IMR-90 (cell line): ENCODE measurements at regions not wholly inside any gene's neighbourhood (a gene's known extent, or its start where the extent isn't known, plus 50 kb on each side); places are given as distances from the start of the nearest gene placed in this dataset.

Experiments used
- ATAC-seq: fragments of 200-7000 bp; cut with Tn5 transposase; 2 replicates; pipeline ENCODE4 v1.9.1; 2020; ENCODE audit warnings: low read depth, mild to moderate bottlenecking, moderate library complexity
- BruUV-seq: library from RNA; stranded (reverse); fragments of 400-500 nt; replicated peaks from 2 replicates; lab custom pipeline; 2021; lab: Mats Ljungman, UMichigan
- CTCF ChIA-PET: fragments of 300-600 bp; formaldehyde crosslinking; extraction: SDS; loops from one replicate; lab custom pipeline; 2021; ENCODE audit warnings: antibody characterized with exemption; lab: Yijun Ruan, JAX
- POLR2A ChIA-PET: fragments of 300-600 bp; sonication (Branson Sonifier 250); formaldehyde crosslinking; loops from one replicate; lab custom pipeline; 2022; ENCODE audit warnings: antibody characterized with exemption; ENCODE audit not compliant: unreplicated experiment; lab: Charles Lee
- DNase-seq: peaks from one replicate; pipeline ENCODE4 v3.0.0; 2013
- H2AFZ ChIP-seq: replicated peaks from 2 replicates; pipeline ENCODE3; 2013; ENCODE audit warnings: low read length, mild to moderate bottlenecking; ENCODE audit not compliant: poor library complexity
- H2AK5ac ChIP-seq: 2 replicates; pipeline ENCODE4 v1.6.1; 2013; ENCODE audit warnings: low read depth, low read length, inconsistent platforms
- H2AK9ac ChIP-seq: replicated peaks from 2 replicates; pipeline ENCODE3; 2013; ENCODE audit warnings: mild to moderate bottlenecking, low read depth, low read length, moderate library complexity; ENCODE audit not compliant: poor library complexity
- H2BK120ac ChIP-seq: 2 replicates; pipeline ENCODE4 v1.6.1; 2013; ENCODE audit warnings: low read depth, low read length, inconsistent platforms
- H2BK15ac ChIP-seq: 3 replicates; pipeline ENCODE4 v1.6.1; 2013; ENCODE audit warnings: low read depth, low read length, inconsistent platforms
- H2BK20ac ChIP-seq: 2 replicates; pipeline ENCODE4 v1.6.1; 2013; ENCODE audit warnings: low read depth, mild to moderate bottlenecking, inconsistent platforms, low read length, moderate library complexity
- H2BK5ac ChIP-seq: 2 replicates; pipeline ENCODE4 v1.6.1; 2013; ENCODE audit warnings: mild to moderate bottlenecking, low read depth, low read length, inconsistent platforms; ENCODE audit not compliant: poor library complexity, severe bottlenecking
- H3K14ac ChIP-seq: replicated peaks from 2 replicates; pipeline ENCODE4 v1.6.1; 2013; ENCODE audit warnings: low read depth, low read length, inconsistent platforms
- H3K18ac ChIP-seq: 2 replicates; pipeline ENCODE4 v1.6.1; 2013; ENCODE audit warnings: low read depth, low read length, control low read depth
- H3K23ac ChIP-seq: 2 replicates; pipeline ENCODE4 v1.6.1; 2013; ENCODE audit warnings: low read depth, low read length, inconsistent platforms
- H3K27ac ChIP-seq: 2 replicates; pipeline ENCODE4 v1.5.1; 2013; ENCODE audit warnings: mild to moderate bottlenecking, control low read depth, low read length; ENCODE audit not compliant: insufficient read depth
- H3K27me3 ChIP-seq: 2 replicates; pipeline ENCODE4 v1.6.1; 2013; ENCODE audit warnings: low read length; ENCODE audit not compliant: control insufficient read depth, insufficient read depth
- H3K36me3 ChIP-seq: 2 replicates; pipeline ENCODE4 v1.6.1; 2013; ENCODE audit warnings: low read length, mixed read lengths; ENCODE audit not compliant: control insufficient read depth, insufficient read depth
- H3K4ac ChIP-seq: 2 replicates; pipeline ENCODE4 v1.6.1; 2013; ENCODE audit warnings: low read depth, low read length, inconsistent platforms
- H3K4me1 ChIP-seq: 2 replicates; pipeline ENCODE4 v1.6.1; 2013; ENCODE audit warnings: low read length, mixed read lengths; ENCODE audit not compliant: control insufficient read depth, insufficient read depth
- H3K4me2 ChIP-seq: 2 replicates; pipeline ENCODE4 v1.6.1; 2013; ENCODE audit warnings: low read depth, mild to moderate bottlenecking, control low read depth, low read length, moderate library complexity
- H3K4me3 ChIP-seq: 2 replicates; pipeline ENCODE4 v1.5.1; 2013; ENCODE audit warnings: low read depth, mild to moderate bottlenecking, control low read depth, low read length, moderate library complexity; ENCODE audit not compliant: insufficient read depth
- H3K56ac ChIP-seq: 2 replicates; pipeline ENCODE4 v1.6.1; 2013; ENCODE audit warnings: low read length, inconsistent platforms; ENCODE audit not compliant: insufficient read depth; ENCODE audit errors: extremely low read depth
- H3K79me1 ChIP-seq, 2 experiments: 2 replicates each; pipeline ENCODE4 v1.6.1; 2013; ENCODE audit warnings: low read length in 2 of 2, inconsistent platforms in 1 of 2, low read depth in 1 of 2
- H3K9ac ChIP-seq: 2 replicates; pipeline ENCODE4 v1.6.1; 2013; ENCODE audit warnings: low read depth, low read length, control low read depth
- H3K9me1 ChIP-seq: 2 replicates; pipeline ENCODE4 v1.6.1; 2013; ENCODE audit warnings: low read length, inconsistent platforms; ENCODE audit not compliant: insufficient read depth
- H3K9me3 ChIP-seq: 2 replicates; pipeline ENCODE4 v1.6.1; 2013; ENCODE audit warnings: low read length; ENCODE audit not compliant: control insufficient read depth, insufficient read depth
- H4K20me1 ChIP-seq: 2 replicates; pipeline ENCODE4 v1.6.1; 2013; ENCODE audit warnings: low read length, inconsistent platforms; ENCODE audit not compliant: insufficient read depth
- H4K5ac ChIP-seq: 2 replicates; pipeline ENCODE4 v1.6.1; 2013; ENCODE audit warnings: mild to moderate bottlenecking, low read depth, low read length, control low read depth
- H4K8ac ChIP-seq, 2 experiments: 2 replicates each; pipeline ENCODE4 v1.6.1; 2013; ENCODE audit warnings: low read depth in 2 of 2, low read length in 2 of 2, control low read depth in 1 of 2, inconsistent platforms in 1 of 2
- H4K91ac ChIP-seq: 2 replicates; pipeline ENCODE4 v1.6.1; 2013; ENCODE audit warnings: low read depth, low read length, inconsistent platforms; ENCODE audit not compliant: insufficient read depth
- BHLHE40 ChIP-seq: fragments of 150-350 bp; IDR thresholded peaks from 2 replicates; pipeline ENCODE4 v1.6.1; 2016; ENCODE audit warnings: mild to moderate bottlenecking, low read depth, low read length
- CEBPB ChIP-seq: IDR thresholded peaks from 2 replicates; pipeline ENCODE4 v1.6.1; 2012; ENCODE audit warnings: low read depth, low read length, improper control_type of control experiment
- FOS ChIP-seq: fragments of 150-350 bp; IDR thresholded peaks from 2 replicates; pipeline ENCODE4 v1.6.1; 2016; ENCODE audit warnings: low read depth, low read length
- MXI1 ChIP-seq: IDR thresholded peaks from 2 replicates; pipeline ENCODE4 v1.6.1; 2012; ENCODE audit warnings: low read depth, mild to moderate bottlenecking, low read length, moderate library complexity, borderline replicate concordance
- NFE2L2 ChIP-seq: fragments of 150-350 bp; IDR thresholded peaks from 2 replicates; pipeline ENCODE4 v1.6.1; 2016; ENCODE audit warnings: low read depth, mild to moderate bottlenecking, low read length
- POLR2A ChIP-seq: IDR thresholded peaks from 2 replicates; pipeline ENCODE4 v1.6.1; 2012; ENCODE audit warnings: mild to moderate bottlenecking, low read depth, low read length
- RFX5 ChIP-seq: IDR thresholded peaks from 2 replicates; pipeline ENCODE4 v1.8.0; 2012; ENCODE audit warnings: low read depth, mild to moderate bottlenecking, low read length, moderate library complexity
- SMC3 ChIP-seq: fragments of 150-350 bp; IDR thresholded peaks from 2 replicates; pipeline ENCODE4 v1.6.1; 2016; ENCODE audit warnings: low read depth, mild to moderate bottlenecking, antibody characterized with exemption, low read length, moderate library complexity
- dilution Hi-C: fragments of 300-500 bp; cut with HindIII; formaldehyde crosslinking; loops from one replicate; pipeline ENCODE4 v1.14.3; 2018; ENCODE audit warnings: low sequenced_read_pairs; ENCODE audit not compliant: unreplicated experiment
- in situ Hi-C: fragments of 300-500 bp; cut with MboI; formaldehyde crosslinking; loops from 3 replicates; pipeline ENCODE4 v1.14.3; 2019; ENCODE audit warnings: low sequenced_read_pairs, inconsistent platforms, mixed read lengths
- intact Hi-C: fragments of 100-400 bp; cut with micrococcal nuclease; formaldehyde crosslinking; loops from 2 replicates; pipeline ENCODE4 v1.10.0; 2022
- TF ChIP-seq, protein P1 (sequence below): conservative IDR thresholded peaks from 2 replicates; pipeline ENCODE4 v1.5.1; 2012; ENCODE audit warnings: mild to moderate bottlenecking, low read depth, low read length, improper control_type of control experiment

DNA sequence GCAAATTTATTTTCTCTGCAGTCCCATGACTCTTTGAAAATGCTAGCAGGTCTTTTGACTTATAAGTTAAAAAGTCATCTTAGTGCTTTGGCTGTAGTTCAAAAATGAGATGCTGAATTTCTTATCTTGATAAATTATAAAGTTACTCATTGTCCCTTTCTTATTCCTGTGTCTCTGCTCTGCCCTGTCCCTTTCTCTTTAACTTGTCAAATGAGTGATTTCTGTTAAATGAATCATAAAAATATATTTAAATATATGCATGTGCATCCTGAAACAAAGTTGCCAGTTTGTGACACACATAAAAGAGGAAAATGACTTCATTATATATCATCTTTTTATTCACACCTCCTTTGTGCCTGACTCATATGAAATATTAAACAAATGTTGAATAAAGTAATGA, 1097.3 kb upstream of the EPHA6 start:
- dilution Hi-C loops, result no loop called here
- Histone ChIP-seq H2AFZ (no peak overlapping the region), H3K23ac (no peak overlapping the region), H4K8ac (no peak overlapping the region), H2AK9ac (no peak overlapping the region), H4K91ac (no peak overlapping the region), H3K18ac (no peak overlapping the region), H2BK15ac (no peak overlapping the region), H4K5ac (no peak overlapping the region), H3K27me3 (no peaks in the 10 kb centered on the region), H3K36me3 (no peaks in the 10 kb centered on the region), H2BK120ac (no peak overlapping the region), H3K4me1 (no peaks in the 10 kb centered on the region), H3K56ac (no peak overlapping the region), H3K9me1 (no peaks in the 10 kb centered on the region), H3K79me1 (no peaks in the 10 kb centered on the region), H3K27ac (no peak overlapping the region), H3K4me2 (no peak overlapping the region), H3K9ac (no peak overlapping the region), H3K4me3 (no peak overlapping the region), H2BK5ac (no peak overlapping the region), H3K9me3 (0 out of 2 replicates have a peak, but pooled peaks cover 2% of the 10 kb centered on the region), H2AK5ac (no peak overlapping the region), H3K4ac (no peak overlapping the region), H2BK20ac (no peak overlapping the region), H3K14ac (no peak overlapping the region), H4K20me1 (no peaks in the 10 kb centered on the region)
- in situ Hi-C loops, result no loop called here
- ChIA-PET CTCF (no interaction called here), POLR2A (no interaction called here)
- BruUV-seq, result no TSS peak
- TF ChIP-seq, protein P1, sequence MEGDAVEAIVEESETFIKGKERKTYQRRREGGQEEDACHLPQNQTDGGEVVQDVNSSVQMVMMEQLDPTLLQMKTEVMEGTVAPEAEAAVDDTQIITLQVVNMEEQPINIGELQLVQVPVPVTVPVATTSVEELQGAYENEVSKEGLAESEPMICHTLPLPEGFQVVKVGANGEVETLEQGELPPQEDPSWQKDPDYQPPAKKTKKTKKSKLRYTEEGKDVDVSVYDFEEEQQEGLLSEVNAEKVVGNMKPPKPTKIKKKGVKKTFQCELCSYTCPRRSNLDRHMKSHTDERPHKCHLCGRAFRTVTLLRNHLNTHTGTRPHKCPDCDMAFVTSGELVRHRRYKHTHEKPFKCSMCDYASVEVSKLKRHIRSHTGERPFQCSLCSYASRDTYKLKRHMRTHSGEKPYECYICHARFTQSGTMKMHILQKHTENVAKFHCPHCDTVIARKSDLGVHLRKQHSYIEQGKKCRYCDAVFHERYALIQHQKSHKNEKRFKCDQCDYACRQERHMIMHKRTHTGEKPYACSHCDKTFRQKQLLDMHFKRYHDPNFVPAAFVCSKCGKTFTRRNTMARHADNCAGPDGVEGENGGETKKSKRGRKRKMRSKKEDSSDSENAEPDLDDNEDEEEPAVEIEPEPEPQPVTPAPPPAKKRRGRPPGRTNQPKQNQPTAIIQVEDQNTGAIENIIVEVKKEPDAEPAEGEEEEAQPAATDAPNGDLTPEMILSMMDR, result no peak
- TF ChIP-seq SMC3 (no peak), POLR2A (no peak), MXI1 (no peak), FOS (no peak), RFX5 (no peak), NFE2L2 (no peak), BHLHE40 (no peak), CEBPB (no peak)
- no peak for DNase-seq
- ATAC-seq, result no peak
- intact Hi-C loops, result no loop called here
